ENCODE measurements at regions not wholly inside any gene's neighbourhood (a gene's known extent, or its start where the extent isn't known, plus 50 kb on each side); places are given as distances from the start of the nearest gene placed in this dataset.

- DNase-seq, result no peak
These were observed 169.1 kb downstream of the GUCY2F start for GRCh38 chrX:109312757-109313156.

- no peak for DNase-seq
These were observed 171.9 kb downstream of the GUCY2F start for GRCh38 chrX:109310031-109310430.

- no peak for DNase-seq
These were observed 180.7 kb downstream of the GUCY2F start for GRCh38 chrX:109301177-109301576.

- DNase-seq, result no peak
These were observed 181.5 kb downstream of the GUCY2F start for GRCh38 chrX:109300415-109300814.

DNA sequence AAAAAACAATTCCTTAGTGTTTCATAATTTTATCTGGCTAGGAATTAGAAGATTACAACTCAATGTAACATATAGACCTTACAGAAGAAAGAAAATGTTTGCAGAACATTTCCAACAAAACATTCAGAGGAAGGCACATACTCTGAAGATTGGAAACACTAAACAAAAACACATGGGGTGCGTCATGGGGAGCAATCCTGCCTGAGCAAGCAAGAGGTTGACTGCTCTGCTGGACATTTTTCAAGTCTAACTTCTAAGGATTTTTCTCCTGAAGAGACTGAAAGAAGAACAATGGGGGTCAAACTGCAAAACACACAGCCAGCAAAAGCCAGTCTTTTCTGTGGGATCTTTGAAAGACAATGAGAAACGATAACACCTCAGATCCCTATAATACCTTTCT lies 182.8 kb downstream of the GUCY2F start:
- no peak for DNase-seq

- DNase-seq, result no peak
These were observed 187.6 kb downstream of the GUCY2F start for GRCh38 chrX:109294097-109294814.

DNA sequence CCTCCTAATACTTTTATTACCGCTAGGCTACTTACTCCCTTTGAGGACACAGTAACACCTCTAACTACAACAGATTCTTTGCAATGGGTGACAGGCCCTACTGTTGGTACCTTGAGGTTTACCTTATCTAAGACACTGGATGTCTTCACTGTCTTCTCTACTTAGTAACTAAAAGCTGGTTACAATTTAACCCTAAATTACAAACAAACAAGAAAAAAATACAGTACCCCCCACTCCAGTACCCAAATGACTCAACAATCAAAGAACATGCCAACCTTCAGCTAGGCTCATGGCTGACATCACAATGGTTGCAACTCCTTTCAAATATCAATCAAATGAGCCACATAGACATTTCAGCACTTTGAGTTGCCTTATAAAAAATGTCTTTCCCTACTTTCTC lies 198.0 kb downstream of the GUCY2F start:
- no peak for DNase-seq

- DNase-seq, result no peak
These were observed 200.2 kb downstream of the GUCY2F start for GRCh38 chrX:109281483-109282275.

GRCh38 chrX:109274806-109275205 lies 207.1 kb downstream of the GUCY2F start:
- no peak for DNase-seq

DNA sequence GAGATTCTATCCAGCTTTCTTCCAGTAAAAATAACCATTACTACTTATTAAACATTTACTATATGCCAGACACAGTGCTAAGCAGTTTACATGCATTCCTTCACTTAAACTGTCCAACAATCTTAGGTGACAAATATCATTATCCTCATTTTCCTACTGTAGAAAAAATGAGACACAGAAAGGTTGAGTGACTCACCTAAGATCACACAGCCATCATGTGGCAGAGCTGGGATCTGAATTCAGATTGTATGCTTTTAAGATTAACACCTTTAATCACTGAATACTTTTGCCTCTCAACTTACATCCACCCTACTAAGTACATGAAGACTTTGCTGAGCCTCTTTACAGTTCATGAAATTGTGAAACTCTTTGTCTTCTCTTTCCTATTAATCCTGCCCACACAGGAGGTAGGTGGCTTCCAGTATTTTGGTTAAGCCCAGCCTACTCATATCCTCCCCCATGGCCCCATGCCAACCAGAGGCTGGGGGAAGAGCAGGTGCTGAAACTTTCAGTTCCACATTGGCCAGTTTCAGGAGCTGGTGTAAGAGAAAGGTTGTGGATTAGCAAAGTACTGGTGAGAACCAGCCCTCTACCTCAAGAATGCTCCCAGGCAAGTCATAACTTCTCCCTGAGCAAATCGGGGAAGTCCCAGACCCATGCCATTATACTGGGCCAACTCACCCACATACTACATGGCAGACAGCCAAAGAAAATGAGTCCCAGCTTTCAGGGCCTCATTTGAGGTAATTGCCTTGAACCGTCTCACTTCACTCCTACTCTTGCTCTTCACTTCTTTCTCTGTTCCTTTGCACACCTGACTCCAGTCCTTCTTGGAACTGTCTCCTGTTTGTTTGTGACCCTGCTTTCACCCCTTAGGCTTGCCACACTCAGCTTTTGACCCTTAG lies 211.1 kb downstream of the GUCY2F start:
- DNase-seq, result no peak

GRCh38 chrX:109268340-109268739 lies 213.5 kb downstream of the GUCY2F start:
- no peak for DNase-seq

DNA sequence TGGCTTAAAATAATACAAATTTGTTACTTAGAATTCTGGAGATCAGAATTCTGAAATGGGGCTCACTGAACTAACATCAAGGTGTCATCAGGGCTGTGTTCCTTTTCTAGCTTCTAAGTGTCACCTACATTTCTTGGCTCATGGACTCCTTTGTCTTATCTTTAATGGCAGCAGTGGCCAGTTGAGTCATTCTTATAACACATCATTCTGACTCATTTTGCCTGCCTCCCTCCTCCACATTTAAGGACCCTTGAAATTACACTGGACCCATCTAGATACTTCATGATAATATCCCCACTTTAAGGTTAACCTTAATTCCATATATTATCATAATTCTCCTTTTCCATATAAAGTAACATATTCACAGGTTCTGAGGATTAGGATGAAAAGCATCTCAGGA lies 215.9 kb downstream of the GUCY2F start:
- no peak for DNase-seq

GRCh38 chrX:109264878-109265277 lies 217.0 kb downstream of the GUCY2F start:
- no peak for DNase-seq

GRCh38 chrX:109261279-109261678 lies 220.6 kb downstream of the GUCY2F start:
- DNase-seq, result no peak

DNA sequence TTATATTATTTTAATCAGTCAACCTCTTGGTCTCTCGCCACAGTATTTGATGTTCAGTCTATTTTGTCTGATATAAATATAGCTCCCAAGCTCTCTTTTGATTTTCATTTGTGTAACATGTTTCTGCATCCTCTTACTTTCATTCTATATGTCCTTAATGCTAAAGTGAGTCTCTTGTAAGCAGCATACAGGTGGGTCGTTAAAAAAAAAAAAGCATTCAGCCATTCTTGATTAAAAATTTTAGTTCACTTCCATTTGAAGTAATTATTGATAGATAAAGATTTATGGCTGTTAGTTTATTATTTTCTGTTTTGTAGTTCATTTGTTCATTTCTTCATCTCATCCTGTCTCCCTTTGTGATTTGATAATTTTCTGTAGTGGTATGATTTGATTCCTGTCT lies 229.1 kb downstream of the GUCY2F start:
- no peak for DNase-seq

- no peak for DNase-seq
These were observed 263.1 kb downstream of the GUCY2F start for GRCh38 chrX:109218761-109219160.

GRCh38 chrX:109199726-109200125 lies 282.2 kb downstream of the GUCY2F start:
- DNase-seq, result no peak

DNA sequence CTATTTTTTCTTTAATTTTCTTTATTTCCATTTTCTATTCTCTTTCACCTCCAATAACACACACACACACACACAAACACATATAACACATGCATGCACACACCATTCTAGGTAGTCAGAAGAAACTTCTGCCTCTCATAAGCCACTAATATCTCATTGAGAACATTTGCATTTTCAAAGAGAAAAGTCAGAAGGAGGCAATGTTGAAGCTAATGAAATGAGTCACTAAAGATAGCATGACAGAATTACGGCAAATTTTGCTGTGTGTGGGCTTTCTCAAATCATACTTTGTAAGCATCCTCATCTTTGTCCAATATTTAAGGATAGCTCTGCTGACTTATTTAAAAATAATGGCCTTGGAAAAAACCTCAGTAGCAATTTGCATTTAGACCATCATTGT lies 291.3 kb downstream of the GUCY2F start:
- no peak for DNase-seq

- DNase-seq, result no peak
These were observed 294.3 kb downstream of the GUCY2F start for GRCh38 chrX:109187473-109188168.

DNA sequence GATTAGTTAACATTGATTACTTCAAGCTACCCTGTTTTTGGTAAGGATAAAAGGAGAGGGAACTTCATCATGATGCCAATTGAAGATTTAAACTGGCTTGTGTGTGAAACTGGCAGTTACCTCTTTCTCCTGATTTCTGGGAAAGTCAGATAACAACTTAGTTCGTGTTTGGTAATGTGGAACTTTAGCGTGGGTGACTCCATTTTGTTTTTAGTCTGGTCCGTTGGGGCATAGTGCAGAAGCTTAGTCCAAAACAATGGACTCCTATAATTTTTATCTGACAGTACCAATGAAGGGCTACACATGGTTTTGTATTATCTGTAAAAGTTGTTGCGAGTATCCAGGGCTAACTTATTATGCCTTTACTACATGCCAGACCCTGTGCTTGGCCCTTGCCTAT lies 294.9 kb downstream of the GUCY2F start:
- no peak for DNase-seq

GRCh38 chrX:109184506-109185139 lies 297.3 kb downstream of the GUCY2F start:
- DNase-seq, result no peak

- no peak for DNase-seq
These were observed 309.7 kb downstream of the GUCY2F start for GRCh38 chrX:109172091-109172602.
